H1 (cell line): ENCODE measurements at regions not wholly inside any gene's neighbourhood (a gene's known extent, or its start where the extent isn't known, plus 50 kb on each side); places are given as distances from the start of the nearest gene placed in this dataset.

ENCODE experiments used
- CTCF ChIA-PET: fragments of 300-600 bp; sonication (Branson Sonifier 250); formaldehyde crosslinking; loops from one replicate; lab custom pipeline; 2021; ENCODE audit not compliant: partially characterized antibody; lab: Charles Lee
- POLR2A ChIA-PET: fragments of 300-600 bp; sonication (Branson Sonifier 250); formaldehyde crosslinking; loops from one replicate; lab custom pipeline; 2021; ENCODE audit warnings: inconsistent platforms; ENCODE audit not compliant: partially characterized antibody; lab: Charles Lee
- DNase-seq, 2 experiments: peaks; one replicate each; pipeline versions ENCODE4 v3.0.0 to v3.0.0-alpha.2; 2010 to 2022; ENCODE audit warnings: low spot score in 2 of 2, low read depth in 1 of 2, mixed read lengths in 1 of 2
- FAIRE-seq: peaks from 2 replicates; lab custom pipeline; 2011; peaks lifted over from hg19 to GRCh38; lab: Jason Lieb, UNC
- H2AFZ ChIP-seq: 2 replicates; pipeline ENCODE4 v1.8.1; 2012; ENCODE audit warnings: low read length, inconsistent platforms
- H2AK5ac ChIP-seq: 2 replicates; pipeline ENCODE4 v1.6.1; 2013; ENCODE audit warnings: low read depth, low read length
- H2BK120ac ChIP-seq: replicated peaks from 2 replicates; pipeline ENCODE3; 2013; ENCODE audit warnings: low read depth, low read length, inconsistent platforms
- H2BK12ac ChIP-seq: 2 replicates; pipeline ENCODE4 v1.6.1; 2013; ENCODE audit warnings: low read depth, low read length
- H2BK15ac ChIP-seq: 2 replicates; pipeline ENCODE4 v1.6.1; 2013; ENCODE audit warnings: low read length
- H2BK20ac ChIP-seq: 2 replicates; pipeline ENCODE4 v1.6.1; 2013; ENCODE audit warnings: low read length
- H2BK5ac ChIP-seq: 2 replicates; pipeline ENCODE4 v1.6.1; 2013; ENCODE audit warnings: low read depth, low read length
- H3K14ac ChIP-seq: 2 replicates; pipeline ENCODE4 v1.6.1; 2013; ENCODE audit warnings: inconsistent platforms; ENCODE audit not compliant: insufficient read length
- H3K18ac ChIP-seq: 2 replicates; pipeline ENCODE4 v1.6.1; 2013; ENCODE audit warnings: low read length; ENCODE audit errors: extremely low read depth
- H3K23ac ChIP-seq: 2 replicates; pipeline ENCODE4 v1.6.1; 2013; ENCODE audit warnings: inconsistent platforms; ENCODE audit not compliant: insufficient read length
- H3K23me2 ChIP-seq: 2 replicates; pipeline ENCODE4 v1.6.1; 2013; ENCODE audit warnings: low read depth, low read length
- H3K27ac ChIP-seq: 2 replicates; pipeline ENCODE4 v1.6.1; 2011; ENCODE audit warnings: low read depth, low read length, inconsistent platforms
- H3K27me3 ChIP-seq, 4 experiments: replicated peaks in 1 of 4; 1 replicate in 1 of 4; 2 replicates in 3 of 4; pipeline versions ENCODE4 v1.6.1 to v1.8.1; 2011 to 2013; ENCODE audit warnings: low read length in 3 of 4, mild to moderate bottlenecking in 3 of 4, inconsistent platforms in 2 of 4, mixed read lengths in 2 of 4, moderate library complexity in 1 of 4; ENCODE audit not compliant: control insufficient read depth in 3 of 4, insufficient read depth in 3 of 4; ENCODE audit errors: extremely low read depth in 1 of 4
- H3K36me3 ChIP-seq, 4 experiments: 2 replicates each; pipeline versions ENCODE4 v1.6.1 to v1.8.1; 2011 to 2013; ENCODE audit warnings: mild to moderate bottlenecking in 4 of 4, low read length in 3 of 4, moderate library complexity in 2 of 4, control low read depth in 1 of 4, inconsistent platforms in 1 of 4; ENCODE audit not compliant: insufficient read depth in 4 of 4, control insufficient read depth in 2 of 4
- H3K4ac ChIP-seq: replicated peaks from 2 replicates; pipeline ENCODE3; 2013; ENCODE audit warnings: low read length, low read depth, mixed read lengths, inconsistent platforms; ENCODE audit not compliant: insufficient read length
- H3K4me1 ChIP-seq, 4 experiments: replicated peaks in 1 of 4; 1 replicate in 1 of 4; 2 replicates in 3 of 4; pipeline versions ENCODE4 v1.6.1 to v1.8.1; 2011 to 2013; ENCODE audit warnings: low read length in 3 of 4, inconsistent platforms in 2 of 4, mixed read lengths in 1 of 4; ENCODE audit not compliant: insufficient read depth in 4 of 4, control insufficient read depth in 3 of 4
- H3K4me2 ChIP-seq, 2 experiments: 2 replicates each; pipeline versions ENCODE4 v1.6.1 to v1.8.1; 2011 to 2013; ENCODE audit warnings: low read depth in 2 of 2, low read length in 2 of 2, control low read depth in 1 of 2, inconsistent platforms in 1 of 2, mild to moderate bottlenecking in 1 of 2; ENCODE audit not compliant: insufficient read depth in 1 of 2
- H3K4me3 ChIP-seq, 4 experiments: fragments of 200-600, 300-600 bp in 1 of 4; sonication (generic), shearing (Covaris generic), sonication (Bioruptor Twin) in 1 of 4; 2 replicates each; pipeline versions ENCODE4 v1.5.1 to v1.8.1; 2011 to 2016; ENCODE audit warnings: low read length in 4 of 4, low read depth in 3 of 4, control low read depth in 2 of 4, inconsistent platforms in 2 of 4, mild to moderate bottlenecking in 2 of 4, mixed read lengths in 1 of 4, moderate library complexity in 1 of 4; ENCODE audit not compliant: insufficient read depth in 2 of 4; ENCODE audit errors: extremely low read depth in 1 of 4
- H3K56ac ChIP-seq: replicated peaks from 2 replicates; pipeline ENCODE3; 2013; ENCODE audit warnings: low read depth, mild to moderate bottlenecking, mixed read lengths, low read length, inconsistent platforms; ENCODE audit not compliant: insufficient read length
- H3K79me1 ChIP-seq: 2 replicates; pipeline ENCODE4 v1.6.1; 2013; ENCODE audit warnings: low read depth, low read length, control low read depth
- H3K79me2 ChIP-seq, 2 experiments: 2 replicates each; pipeline versions ENCODE4 v1.6.1 to v1.8.1; 2012 to 2013; ENCODE audit warnings: low read length in 2 of 2, mild to moderate bottlenecking in 2 of 2, inconsistent platforms in 1 of 2; ENCODE audit not compliant: insufficient read depth in 2 of 2, control insufficient read depth in 1 of 2
- H3K9ac ChIP-seq, 4 experiments: replicated peaks in 1 of 4; 1 replicate in 1 of 4; 2 replicates in 3 of 4; pipeline versions ENCODE4 v1.6.1 to v1.8.1; 2011 to 2013; ENCODE audit warnings: low read depth in 3 of 4, low read length in 3 of 4, control low read depth in 2 of 4, mild to moderate bottlenecking in 2 of 4, moderate library complexity in 2 of 4, inconsistent platforms in 1 of 4; ENCODE audit errors: extremely low read depth in 1 of 4
- H3K9me3 ChIP-seq, 2 experiments: 2 replicates each; pipeline versions ENCODE4 v1.6.1 to v1.8.1; 2012 to 2013; ENCODE audit warnings: mild to moderate bottlenecking in 2 of 2, moderate library complexity in 2 of 2, control low read depth in 1 of 2, inconsistent platforms in 1 of 2, low read depth in 1 of 2, low read length in 1 of 2, mixed read lengths in 1 of 2; ENCODE audit not compliant: insufficient read depth in 2 of 2
- H4K20me1 ChIP-seq, 2 experiments: replicated peaks in 1 of 2; 2 replicates each; pipeline versions ENCODE3 to v1.8.1; 2011 to 2013; ENCODE audit warnings: inconsistent platforms in 2 of 2, low read length in 2 of 2, mild to moderate bottlenecking in 1 of 2; ENCODE audit not compliant: insufficient read depth in 2 of 2, control insufficient read depth in 1 of 2
- H4K5ac ChIP-seq: 2 replicates; pipeline ENCODE4 v1.6.1; 2013; ENCODE audit warnings: low read length, low read depth, mixed read lengths, inconsistent platforms; ENCODE audit not compliant: insufficient read length
- H4K8ac ChIP-seq: 2 replicates; pipeline ENCODE4 v1.8.0; 2013; ENCODE audit warnings: mild to moderate bottlenecking, moderate library complexity, low read length, inconsistent platforms; ENCODE audit not compliant: insufficient read depth; ENCODE audit errors: extremely low read depth
- H4K91ac ChIP-seq: replicated peaks from 2 replicates; pipeline ENCODE3; 2013; ENCODE audit warnings: low read length, mixed read lengths, inconsistent platforms; ENCODE audit not compliant: insufficient read length
- BACH1 ChIP-seq: IDR thresholded peaks from 2 replicates; pipeline ENCODE4 v1.6.1; 2012; ENCODE audit warnings: low read length, improper control_type of control experiment
- CHD2 ChIP-seq: IDR thresholded peaks from 2 replicates; pipeline ENCODE4 v1.6.1; 2012; ENCODE audit warnings: low read length, improper control_type of control experiment
- EP300 ChIP-seq, 2 experiments: IDR thresholded peaks; 1 replicate in 1 of 2; 2 replicates in 1 of 2; pipeline ENCODE4 v1.6.1; 2011 to 2012; ENCODE audit warnings: low read depth in 2 of 2, low read length in 2 of 2, mild to moderate bottlenecking in 2 of 2, borderline replicate concordance in 1 of 2, inconsistent platforms in 1 of 2, moderate library complexity in 1 of 2
- GABPA ChIP-seq: IDR thresholded peaks from 2 replicates; pipeline ENCODE4 v1.6.1; 2011; ENCODE audit warnings: mild to moderate bottlenecking, low read length, moderate library complexity, borderline replicate concordance; ENCODE audit not compliant: insufficient read depth
- MAX ChIP-seq: IDR thresholded peaks from 2 replicates; pipeline ENCODE4 v1.6.1; 2012; ENCODE audit warnings: inconsistent platforms
- POLR2A ChIP-seq, 2 experiments: IDR thresholded peaks; 1 replicate in 1 of 2; 2 replicates in 1 of 2; pipeline ENCODE4 v1.6.1; 2011; ENCODE audit warnings: low read depth in 2 of 2, low read length in 2 of 2, mild to moderate bottlenecking in 2 of 2; ENCODE audit errors: control extremely low read depth in 1 of 2
- POLR2AphosphoS5 ChIP-seq: IDR thresholded peaks from 2 replicates; pipeline ENCODE4 v1.6.1; 2011; ENCODE audit warnings: low read depth, low read length
- RAD21 ChIP-seq, 2 experiments: IDR thresholded peaks in 1 of 2; conservative IDR thresholded peaks in 1 of 2; 2 replicates each; pipeline ENCODE4 v1.6.1; 2011; ENCODE audit warnings: low read depth in 2 of 2, low read length in 2 of 2, improper control_type of control experiment in 1 of 2, inconsistent platforms in 1 of 2, mild to moderate bottlenecking in 1 of 2, moderate library complexity in 1 of 2
- RBBP5 ChIP-seq: IDR thresholded peaks from 2 replicates; pipeline ENCODE4 v1.7.1; 2012; ENCODE audit warnings: low read depth, mild to moderate bottlenecking, inconsistent platforms, low read length, moderate library complexity, borderline replicate concordance
- RFX5 ChIP-seq: IDR thresholded peaks from 2 replicates; pipeline ENCODE4 v1.6.1; 2011; ENCODE audit warnings: low read depth, low read length, improper control_type of control experiment, borderline replicate concordance
- SUZ12 ChIP-seq: fragments of 200-600 bp; sonication (generic); IDR thresholded peaks from 2 replicates; pipeline ENCODE4 v1.6.1; 2012; ENCODE audit warnings: mild to moderate bottlenecking, inconsistent platforms, low read length, moderate library complexity, mixed read lengths
- ZNF274 ChIP-seq: IDR thresholded peaks from 2 replicates; pipeline ENCODE4 v1.7.0; 2012; ENCODE audit warnings: low read length, borderline replicate concordance; ENCODE audit errors: extremely low read depth
- WGBS, 2 experiments: shearing (Covaris generic) in 1 of 2; methylation state at CpG; one replicate each; pipeline versions ENCODE4 v1.1.6 to v1.1.7; 2013 to 2015; ENCODE audit warnings: low lambda C conversion rate in 2 of 2, mixed read lengths in 2 of 2, inconsistent platforms in 1 of 2, low coverage in 1 of 2, missing lambda C conversion rate in 1 of 2; ENCODE audit not compliant: insufficient replicate concordance in 2 of 2, insufficient coverage in 1 of 2, insufficient read length in 1 of 2; ENCODE audit errors: extremely low coverage in 1 of 2, missing lambda C conversion rate in 1 of 2; 5-methylcytosine and 5-hydroxymethylcytosine counted together

GRCh38 chr14:101189962-101190560 is 286.5 kb upstream of the RTL1 start:
- H3K79me2 ChIP-seq, result no peaks in the 10 kb centered on the region
- no peaks in the 10 kb centered on the region for H4K20me1 ChIP-seq
- no peak overlapping the region for H3K18ac ChIP-seq
- no peak overlapping the region for H3K14ac ChIP-seq
- H2BK20ac ChIP-seq, result no peak overlapping the region
- H3K27me3 ChIP-seq, result peaks cover 0 to 3% (median 0%) of the 10 kb centered on the region in 4 experiments; a peak in 2 of 7 replicates
- H3K9me3 ChIP-seq, result no peaks in the 10 kb centered on the region
- no peak overlapping the region for H3K4me2 ChIP-seq
- H3K4me1 ChIP-seq, result peaks cover 0 to 14% (median 9%) of the 10 kb centered on the region in 4 experiments; a peak in 6 of 7 replicates
- no peak overlapping the region for H3K4ac ChIP-seq
- FAIRE-seq (no peak), DNase-seq (no peak)
- no peak overlapping the region for H2AFZ ChIP-seq
- peak overlapping the region; percentile 27 for H3K56ac ChIP-seq
- no peak overlapping the region for H3K9ac ChIP-seq
- no peak overlapping the region for H4K91ac ChIP-seq
- H3K79me1 ChIP-seq, result no peaks in the 10 kb centered on the region
- TF ChIP-seq MAX (no peak), EP300 (IDR thresholded peaks at IDR 0.05; ENCODE audit: borderline replicate concordance in 1 of 2, low read depth in 2 of 2, low read length in 2 of 2) (no peak), POLR2A (IDR thresholded peaks at IDR 0.05; ENCODE audit: control extremely low read depth in 1 of 2, low read depth in 2 of 2, low read length in 2 of 2) (no peak), BACH1 (no peak), CHD2 (no peak), RAD21 (IDR thresholded peaks at IDR 0.05 in 1 of 2, conservative IDR thresholded peaks at IDR 0.05 in 1 of 2; ENCODE audit: low read depth in 2 of 2, low read length in 2 of 2) (no peak), RBBP5 (no peak), ZNF274 (no peak), POLR2AphosphoS5 (no peak), SUZ12 (no peak), RFX5 (no peak), GABPA (no peak)
- H3K27ac ChIP-seq, result no peak overlapping the region
- no peak overlapping the region for H4K5ac ChIP-seq
- H2BK120ac ChIP-seq, result no peak overlapping the region
- H4K8ac ChIP-seq, result no peak overlapping the region
- no peaks in the 10 kb centered on the region for H3K36me3 ChIP-seq
- peaks cover 8% of the 10 kb centered on the region; the same call in 1 of the 2 replicates for H3K23me2 ChIP-seq
- ChIA-PET POLR2A (no interaction called here), CTCF (interaction anchor here (1.3 kb wide), 1 partner anchor 32 kb away, joined by 3 read pairs; no protein-coding TSS in a partner anchor)
- no peak overlapping the region for H2AK5ac ChIP-seq
- 80% methylated on average over 3 of the region's 3 CpGs; no CpG with 5 or more reads in 1 of the 2 experiments for WGBS, 2 experiments
- no peak overlapping the region for H3K23ac ChIP-seq
- H2BK15ac ChIP-seq, result no peak overlapping the region
- H3K4me3 ChIP-seq, result no peak overlapping the region
- no peak overlapping the region for H2BK12ac ChIP-seq
- no peak overlapping the region for H2BK5ac ChIP-seq
